A673 (cell line): ENCODE measurements at regions not wholly inside any gene's neighbourhood (a gene's known extent, or its start where the extent isn't known, plus 50 kb on each side); places are given as distances from the start of the nearest gene placed in this dataset.
"Not testable (repeated sequence)": the region's sequence is repeated elsewhere in the genome, so short reads cannot be mapped to it uniquely, and the experiment has no call there.

Experiments
- CTCF ChIP-seq: fragments of 300-800, 200-600 bp; sonication (generic); conservative IDR thresholded peaks from 2 replicates; pipeline ENCODE4 v1.5.1; 2017; ENCODE audit warnings: low read depth, mild to moderate bottlenecking, antibody characterized with exemption, low read length, moderate library complexity, mixed read lengths
- EZH2 ChIP-seq: fragments of 200-600 bp; sonication (generic); IDR thresholded peaks from 2 replicates; pipeline ENCODE4 v1.6.1; 2017; ENCODE audit warnings: borderline replicate concordance, low read depth, mild to moderate bottlenecking, mixed read lengths, antibody characterized with exemption, low read length; ENCODE audit not compliant: poor library complexity, severe bottlenecking

GRCh38 chr6:47425724-47426123, 51.9 kb upstream of the CD2AP start:
- not testable (repeated sequence) for TF ChIP-seq CTCF, EZH2
